NCI-H524 (cell line): ENCODE measurements at regions not wholly inside any gene's neighbourhood (a gene's known extent, or its start where the extent isn't known, plus 50 kb on each side); places are given as distances from the start of the nearest gene placed in this dataset.
"Not testable (repeated sequence)": the region's sequence is repeated elsewhere in the genome, so short reads cannot be mapped to it uniquely, and the experiment has no call there.

Source experiments
- DNase-seq, 2 experiments: peaks; one replicate each; lab custom pipeline; 2025; lab: John Stamatoyannopoulos, UW

DNA sequence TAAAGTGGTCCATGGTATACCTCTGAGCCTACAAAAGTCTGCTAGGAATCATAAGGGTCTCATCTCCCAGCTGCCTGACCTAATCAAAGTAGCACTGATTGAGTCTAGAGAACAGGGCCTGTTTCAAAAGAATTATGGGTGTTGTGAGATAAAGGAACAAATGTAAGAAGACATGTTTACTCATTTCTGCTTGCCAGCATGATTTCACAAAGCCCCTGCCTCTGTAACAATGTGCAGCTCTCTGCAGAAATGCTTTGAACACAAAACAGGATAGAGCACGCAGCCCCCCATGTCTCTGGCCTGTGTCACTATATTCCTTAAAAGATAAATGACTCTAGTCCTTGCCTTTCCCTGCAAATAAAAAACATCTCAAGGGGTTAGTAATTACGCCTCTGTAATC, 94.7 kb upstream of the IGSF10 start:
- no peak for DNase-seq

- DNase-seq: no peak
These were observed 93.0 kb upstream of the IGSF10 start for GRCh38 chr3:151553888-151554287.

DNA sequence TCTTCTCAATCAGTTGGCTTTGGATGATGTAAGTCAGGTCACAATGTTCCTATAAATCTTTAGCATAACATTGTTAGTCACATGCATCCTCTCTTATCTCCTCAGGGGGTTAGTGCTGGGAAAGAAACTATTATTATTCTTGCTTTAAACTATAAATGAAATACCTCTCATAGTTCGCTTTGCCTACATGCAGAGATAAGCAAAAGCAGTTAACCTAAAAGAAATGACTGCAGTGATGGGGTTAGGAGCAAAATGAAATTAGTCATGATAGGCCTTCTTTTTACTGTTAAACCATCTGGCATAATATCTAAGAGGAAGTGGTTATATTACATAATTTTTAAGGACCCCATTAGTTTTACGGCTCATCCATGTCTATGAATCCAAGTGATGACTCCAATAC, 91.7 kb upstream of the IGSF10 start:
- no peak for DNase-seq

DNA sequence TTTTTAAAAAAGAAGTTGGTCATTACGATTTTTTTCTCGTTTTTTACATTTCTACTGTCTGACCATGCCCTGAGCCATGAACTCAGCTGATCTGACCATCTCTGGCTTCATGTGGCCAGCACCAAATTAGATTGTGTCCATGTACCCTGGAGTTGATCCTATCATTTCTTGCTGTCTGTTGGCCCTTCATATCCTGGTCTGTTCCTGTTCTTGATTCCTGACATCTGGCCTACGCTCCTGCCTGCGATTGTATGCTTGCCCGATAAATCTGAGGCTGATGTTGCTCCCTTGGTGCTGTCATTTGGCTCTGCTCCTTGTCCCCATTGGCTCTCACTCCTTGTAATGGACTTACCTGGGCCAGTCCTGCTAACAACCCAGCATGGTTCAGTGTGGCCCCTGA, 89.8 kb upstream of the IGSF10 start:
- no peak for DNase-seq

GRCh38 chr3:151550025-151550618, 89.3 kb upstream of the IGSF10 start:
- DNase-seq: no peak

GRCh38 chr3:151548195-151548594, 87.3 kb upstream of the IGSF10 start:
- DNase-seq: no peak

DNA sequence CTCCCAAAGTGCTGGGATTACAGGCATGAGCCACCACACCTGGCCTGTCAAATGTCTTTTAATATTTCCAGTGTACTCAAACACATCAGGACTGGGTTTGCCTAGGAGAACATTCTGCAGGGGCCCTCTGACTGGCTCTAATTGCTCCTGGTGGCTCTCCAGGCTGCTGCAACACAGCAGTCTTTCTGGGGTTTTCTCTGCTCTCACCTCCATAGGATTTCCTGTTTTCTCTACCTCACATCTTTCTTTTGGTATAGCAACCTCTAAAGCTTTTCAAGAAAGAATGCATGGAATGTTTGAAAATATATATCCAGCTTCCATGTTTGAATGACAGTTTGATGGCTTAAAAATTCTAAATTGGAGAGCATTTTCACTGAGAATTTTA, 83.3 kb upstream of the IGSF10 start:
- no peak for DNase-seq

DNA sequence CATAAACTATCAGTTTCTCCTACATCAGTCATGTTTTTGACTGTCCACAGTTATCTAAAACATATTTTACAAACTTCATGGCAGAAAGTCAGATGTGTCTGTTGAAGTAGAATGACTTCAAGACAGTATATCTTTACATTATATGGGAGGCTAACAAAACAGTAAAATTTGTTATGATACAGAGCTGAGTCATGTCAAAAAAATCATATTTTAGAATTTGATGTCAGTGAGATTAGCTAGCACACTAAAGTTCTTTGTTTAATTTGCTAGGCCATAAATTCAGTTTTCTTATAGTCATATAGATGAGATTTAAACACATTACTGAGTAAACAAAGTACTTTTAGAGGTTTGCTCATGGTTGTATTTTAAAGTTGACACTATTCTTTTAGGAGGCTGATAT, 80.3 kb upstream of the IGSF10 start:
- no peak for DNase-seq

GRCh38 chr3:151539599-151539998, 78.7 kb upstream of the IGSF10 start:
- peak in 1 of 2 experiments; percentile 66 for DNase-seq

GRCh38 chr3:151538456-151539393, 77.9 kb upstream of the IGSF10 start:
- peak; percentile 90 to 98 for DNase-seq

DNA sequence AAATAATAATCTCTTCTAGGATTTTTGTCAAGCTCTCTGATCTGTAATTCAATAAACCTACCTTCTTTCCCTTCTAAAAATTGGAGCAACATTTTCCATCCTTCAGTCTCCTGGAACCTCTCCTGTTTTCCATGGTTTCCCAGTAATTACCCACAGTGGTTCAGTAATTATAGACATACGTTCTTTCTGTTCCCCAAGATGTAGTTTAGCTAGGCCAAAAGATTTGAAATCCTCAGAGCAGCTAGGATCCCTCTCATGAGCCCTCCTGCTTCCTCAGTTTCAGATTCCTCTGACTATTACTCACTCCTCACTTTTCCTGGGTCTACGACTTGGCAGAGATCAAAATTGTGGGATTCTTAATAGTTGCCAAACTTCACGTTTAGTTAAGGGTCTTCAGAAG, 76.9 kb upstream of the IGSF10 start:
- DNase-seq: no peak

DNA sequence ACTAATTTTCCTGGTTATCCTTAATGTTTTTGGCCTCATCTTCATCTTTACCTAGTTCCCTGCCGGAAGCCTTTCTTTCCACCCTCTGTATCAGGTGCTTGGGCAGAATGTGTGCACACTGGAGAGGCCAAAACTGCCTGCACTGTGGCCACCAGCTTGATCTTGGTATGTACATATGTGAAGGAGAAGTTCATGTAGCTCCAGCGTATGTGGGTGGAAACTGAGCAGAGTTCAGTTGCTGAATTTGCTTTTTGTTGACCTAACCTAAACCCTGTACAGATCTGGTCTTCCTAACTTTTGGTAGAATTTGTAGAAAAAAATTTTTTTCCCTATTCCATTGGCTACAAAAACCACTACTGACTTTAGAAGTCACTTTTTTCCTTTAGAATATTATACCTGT, 65.9 kb upstream of the IGSF10 start:
- DNase-seq: no peak

DNA sequence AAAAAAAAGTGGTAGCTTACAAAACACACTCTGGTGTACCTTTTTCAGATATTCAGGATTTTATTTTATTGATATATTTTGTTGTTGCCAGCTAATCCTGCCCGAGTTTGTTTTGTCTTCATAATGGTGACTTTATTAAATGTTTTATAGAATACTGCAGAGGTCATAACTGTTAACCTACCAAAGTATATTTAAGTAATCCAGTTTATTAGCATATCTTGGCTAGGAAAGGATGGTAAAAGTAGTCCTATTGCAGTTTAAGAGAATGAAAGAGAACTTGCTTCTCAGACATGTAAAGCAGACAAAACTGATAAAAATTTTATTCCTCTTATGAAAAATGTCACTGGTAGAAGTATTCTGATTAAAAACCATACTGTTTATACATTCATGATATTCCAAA, 59.2 kb upstream of the IGSF10 start:
- no peak for DNase-seq

GRCh38 chr3:151511433-151511832, 50.6 kb upstream of the IGSF10 start:
- DNase-seq: not testable (repeated sequence)
